ENCODE measurements at regions not wholly inside any gene's neighbourhood (a gene's known extent, or its start where the extent isn't known, plus 50 kb on each side); places are given as distances from the start of the nearest gene placed in this dataset.

DNA sequence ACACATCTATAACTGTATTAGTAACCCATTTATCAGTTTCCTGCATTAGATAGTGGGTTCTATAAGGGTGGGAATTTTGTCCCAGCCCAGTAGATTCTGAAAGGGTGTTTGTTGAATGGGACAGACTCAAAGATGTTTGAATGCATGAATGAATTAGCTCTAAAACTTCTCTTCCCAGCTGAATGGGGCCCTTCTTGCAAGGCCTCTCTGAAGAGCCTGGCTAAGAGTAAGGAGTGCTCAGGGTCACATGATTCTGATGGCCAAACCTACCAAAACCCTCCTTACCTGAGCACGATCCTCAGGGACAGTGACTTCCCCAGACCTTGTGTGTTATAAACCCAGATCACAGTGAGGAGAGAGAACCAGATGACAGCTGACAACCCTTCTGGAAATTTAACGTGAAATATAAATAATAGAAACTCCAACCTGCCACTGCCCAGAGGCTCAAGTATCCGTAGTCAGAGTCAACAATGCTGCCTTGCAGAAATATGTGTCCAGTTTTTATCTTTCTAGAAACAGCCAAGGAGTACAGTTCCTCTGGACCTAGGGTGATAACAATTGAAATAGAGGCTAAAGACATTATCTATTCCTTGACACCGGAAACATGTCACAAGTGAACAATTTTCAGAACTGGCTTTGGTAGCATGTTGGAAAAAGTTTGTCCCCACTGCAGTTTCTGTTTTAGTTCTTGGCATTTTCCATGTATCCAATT is 268.9 kb upstream of the MAF start:
- Mint-ChIP-seq H3K27ac (no peak overlapping the region), H3K36me3 (ENCODE audit: low read depth) (no peaks in the 10 kb centered on the region), H3K4me3 (no peak overlapping the region), H3K9me3 (no peaks in the 10 kb centered on the region), H3K4me1 (ENCODE audit: low read depth) (no peaks in the 10 kb centered on the region), H3K27me3 (peaks cover 4% of the 10 kb centered on the region)
- Histone ChIP-seq H3K4me1 (ENCODE audit: insufficient read depth, low read length) (no peaks in the 10 kb centered on the region), H3K36me3 (ENCODE audit: insufficient read depth, low read length) (no peaks in the 10 kb centered on the region), H3K4me3 (ENCODE audit: low read length) (no peak overlapping the region), H3K27ac (ENCODE audit: low read depth in 1 of 2, low read length in 2 of 2) (no peak overlapping the region), H3K27me3 (ENCODE audit: control insufficient read depth in 1 of 2, insufficient read depth in 2 of 2, low read length in 2 of 2) (peaks cover 0 to 5% of the 10 kb centered on the region in 2 experiments), H3K9me3 (ENCODE audit: control insufficient read depth in 1 of 2, insufficient read depth in 1 of 2, low read length in 2 of 2) (no peaks in the 10 kb centered on the region)
- no peak for DNase-seq
- intact Hi-C loops (cut with DNase I, micrococcal nuclease): no loop called here
- CTCF ChIA-PET: no interaction called here
- TF ChIP-seq, protein P1, sequence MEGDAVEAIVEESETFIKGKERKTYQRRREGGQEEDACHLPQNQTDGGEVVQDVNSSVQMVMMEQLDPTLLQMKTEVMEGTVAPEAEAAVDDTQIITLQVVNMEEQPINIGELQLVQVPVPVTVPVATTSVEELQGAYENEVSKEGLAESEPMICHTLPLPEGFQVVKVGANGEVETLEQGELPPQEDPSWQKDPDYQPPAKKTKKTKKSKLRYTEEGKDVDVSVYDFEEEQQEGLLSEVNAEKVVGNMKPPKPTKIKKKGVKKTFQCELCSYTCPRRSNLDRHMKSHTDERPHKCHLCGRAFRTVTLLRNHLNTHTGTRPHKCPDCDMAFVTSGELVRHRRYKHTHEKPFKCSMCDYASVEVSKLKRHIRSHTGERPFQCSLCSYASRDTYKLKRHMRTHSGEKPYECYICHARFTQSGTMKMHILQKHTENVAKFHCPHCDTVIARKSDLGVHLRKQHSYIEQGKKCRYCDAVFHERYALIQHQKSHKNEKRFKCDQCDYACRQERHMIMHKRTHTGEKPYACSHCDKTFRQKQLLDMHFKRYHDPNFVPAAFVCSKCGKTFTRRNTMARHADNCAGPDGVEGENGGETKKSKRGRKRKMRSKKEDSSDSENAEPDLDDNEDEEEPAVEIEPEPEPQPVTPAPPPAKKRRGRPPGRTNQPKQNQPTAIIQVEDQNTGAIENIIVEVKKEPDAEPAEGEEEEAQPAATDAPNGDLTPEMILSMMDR (IDR thresholded peaks at IDR 0.05): no peak
- no peak for ATAC-seq (ENCODE audit: poor library complexity)
- POLR2A ChIA-PET: no interaction called here

DNA sequence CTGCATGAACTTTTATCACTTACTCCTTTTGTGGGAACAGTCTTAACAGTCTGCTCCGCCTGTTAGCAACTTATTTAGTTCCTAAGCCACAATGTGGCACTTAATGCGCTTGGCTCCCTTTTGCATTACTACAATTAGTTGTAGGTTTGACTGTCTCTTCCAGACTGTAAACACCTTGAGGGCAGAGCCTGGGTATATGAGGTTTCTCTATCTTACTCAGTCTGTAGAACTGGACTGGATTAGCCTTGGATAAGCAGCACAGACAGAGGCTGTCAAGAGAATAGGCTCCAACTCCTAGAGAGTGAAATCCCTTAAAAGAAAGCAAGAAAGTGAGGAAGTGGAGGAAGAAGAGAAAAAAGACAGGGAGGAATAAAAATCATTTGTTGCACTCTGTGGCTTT is 268.3 kb upstream of the MAF start:
- H3K27ac ChIP-seq (ENCODE audit: low read depth in 1 of 2, low read length in 2 of 2): no peak overlapping the region
- POLR2A ChIA-PET: no interaction called here

DNA sequence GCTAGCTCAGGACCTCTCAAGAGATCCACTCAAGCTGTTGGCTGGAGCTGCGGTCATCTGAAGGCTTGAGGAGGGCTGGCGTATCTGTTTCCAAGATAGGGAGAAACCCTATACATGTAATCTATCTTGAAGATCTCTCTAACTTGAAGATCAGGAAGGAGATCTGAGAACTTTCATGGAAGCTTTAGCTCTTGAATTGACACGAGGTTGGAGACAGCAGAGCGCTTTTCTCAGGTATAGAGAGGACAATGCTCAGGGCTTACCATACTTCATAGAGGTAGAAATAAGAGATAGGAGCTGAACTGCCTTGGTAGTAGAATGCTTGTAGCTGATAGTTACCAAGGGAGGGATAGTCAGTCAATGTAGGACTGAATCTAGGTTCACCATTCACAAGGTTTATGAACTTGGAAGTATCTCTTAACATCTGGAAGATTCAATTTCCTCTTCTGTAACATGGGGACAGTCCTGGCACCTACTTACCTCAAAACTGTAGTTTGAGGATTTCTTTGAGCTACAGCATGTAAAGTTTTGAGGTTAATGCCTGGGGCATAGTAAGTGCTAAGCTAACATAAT is 267.0 kb upstream of the MAF start:
- no peak for ATAC-seq (ENCODE audit: poor library complexity)
- intact Hi-C loops (cut with DNase I, micrococcal nuclease): no loop called here
- Mint-ChIP-seq H3K4me1 (ENCODE audit: low read depth) (no peaks in the 10 kb centered on the region), H3K9me3 (no peaks in the 10 kb centered on the region), H3K36me3 (ENCODE audit: low read depth) (no peaks in the 10 kb centered on the region), H3K27ac (no peak overlapping the region), H3K27me3 (peaks cover 4% of the 10 kb centered on the region), H3K4me3 (no peak overlapping the region)
- TF ChIP-seq, protein P1 (IDR thresholded peaks at IDR 0.05): no peak
- ChIA-PET POLR2A (no interaction called here), CTCF (no interaction called here)
- Histone ChIP-seq H3K27me3 (ENCODE audit: control insufficient read depth in 1 of 2, insufficient read depth in 2 of 2, low read length in 2 of 2) (peaks cover 0 to 5% of the 10 kb centered on the region in 2 experiments), H3K27ac (ENCODE audit: low read depth in 1 of 2, low read length in 2 of 2) (no peak overlapping the region), H3K36me3 (ENCODE audit: insufficient read depth, low read length) (no peaks in the 10 kb centered on the region), H3K4me3 (ENCODE audit: low read length) (no peak overlapping the region), H3K9me3 (ENCODE audit: control insufficient read depth in 1 of 2, insufficient read depth in 1 of 2, low read length in 2 of 2) (no peaks in the 10 kb centered on the region), H3K4me1 (ENCODE audit: insufficient read depth, low read length) (no peaks in the 10 kb centered on the region)
- DNase-seq: no peak

More for the DNA sequence above, 268.3 kb upstream of the MAF start:
- ATAC-seq (ENCODE audit: poor library complexity) (no peak), DNase-seq (no peak)
- CTCF ChIA-PET: no interaction called here
- no peaks in the 10 kb centered on the region for H3K36me3 ChIP-seq (ENCODE audit: insufficient read depth, low read length)
- Mint-ChIP-seq H3K27me3 (peaks cover 4% of the 10 kb centered on the region), H3K4me3 (no peak overlapping the region), H3K27ac (no peak overlapping the region), H3K4me1 (ENCODE audit: low read depth) (no peaks in the 10 kb centered on the region), H3K9me3 (no peaks in the 10 kb centered on the region), H3K36me3 (ENCODE audit: low read depth) (no peaks in the 10 kb centered on the region)
- peaks cover 0 to 5% of the 10 kb centered on the region in 2 experiments for H3K27me3 ChIP-seq (ENCODE audit: control insufficient read depth in 1 of 2, insufficient read depth in 2 of 2, low read length in 2 of 2)
- no peaks in the 10 kb centered on the region for H3K4me1 ChIP-seq (ENCODE audit: insufficient read depth, low read length)
- no peak overlapping the region for H3K4me3 ChIP-seq (ENCODE audit: low read length)
- no peaks in the 10 kb centered on the region for H3K9me3 ChIP-seq (ENCODE audit: control insufficient read depth in 1 of 2, insufficient read depth in 1 of 2, low read length in 2 of 2)
- TF ChIP-seq, protein P1 (IDR thresholded peaks at IDR 0.05): no peak
- intact Hi-C loops (cut with DNase I, micrococcal nuclease): no loop called here

All from CD4-positive, alpha-beta T cell (primary cell).